ENCODE measurements at regions not wholly inside any gene's neighbourhood (a gene's known extent, or its start where the extent isn't known, plus 50 kb on each side); places are given as distances from the start of the nearest gene placed in this dataset.

- Histone ChIP-seq H3K36me3 (ENCODE audit: control insufficient read depth in 2 of 2, insufficient read depth in 2 of 2, low read length in 1 of 2) (no peaks in the 10 kb centered on the region), H3K27me3 (ENCODE audit: control insufficient read depth in 1 of 2, insufficient read depth in 2 of 2, low read length in 2 of 2) (no peaks in the 10 kb centered on the region), H3K4me3 (ENCODE audit: low read depth in 1 of 2, low read length in 2 of 2) (no peak overlapping the region), H3K9me3 (ENCODE audit: control insufficient read depth in 2 of 2, insufficient read depth in 1 of 2, low read depth in 1 of 2, low read length in 1 of 2) (no peaks in the 10 kb centered on the region), H3K27ac (ENCODE audit: low read depth in 2 of 2, low read length in 1 of 2) (no peak overlapping the region), H3K4me1 (ENCODE audit: control insufficient read depth in 2 of 2, insufficient read depth in 2 of 2, low read length in 1 of 2) (no peaks in the 10 kb centered on the region)
- WGBS, 2 donors = 68 to 82% methylated on average over 7 of the region's 7 CpGs
These were observed 631.7 kb upstream of the CCDC54 start for GRCh38 chr3:106745344-106746168.

DNA sequence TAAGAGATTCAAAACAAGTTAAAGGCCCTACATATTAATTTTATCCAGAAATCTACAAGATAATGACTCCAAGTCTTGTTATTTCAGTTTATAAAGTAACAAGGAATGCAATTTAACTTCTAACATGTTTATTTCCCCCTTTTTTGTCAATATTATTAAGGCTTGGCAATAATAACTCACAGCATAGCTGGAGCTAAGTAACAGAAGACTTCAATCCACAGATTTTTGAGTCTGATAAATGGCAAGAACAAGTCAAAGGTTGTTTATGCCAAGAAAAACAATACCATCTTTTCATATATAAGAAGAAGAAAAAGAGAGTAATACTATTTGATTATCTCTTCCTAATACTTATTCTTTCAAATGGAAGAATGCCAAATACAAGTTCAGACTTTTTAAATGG lies 631.0 kb upstream of the CCDC54 start:
- H3K4me1 ChIP-seq (ENCODE audit: control insufficient read depth in 2 of 2, insufficient read depth in 2 of 2, low read length in 1 of 2) = no peaks in the 10 kb centered on the region
- H3K27ac ChIP-seq (ENCODE audit: low read depth in 2 of 2, low read length in 1 of 2) = no peak overlapping the region
- H3K36me3 ChIP-seq (ENCODE audit: control insufficient read depth in 2 of 2, insufficient read depth in 2 of 2, low read length in 1 of 2) = no peaks in the 10 kb centered on the region
- H3K4me3 ChIP-seq (ENCODE audit: low read depth in 1 of 2, low read length in 2 of 2) = no peak overlapping the region
- no peaks in the 10 kb centered on the region for H3K9me3 ChIP-seq (ENCODE audit: control insufficient read depth in 2 of 2, insufficient read depth in 1 of 2, low read depth in 1 of 2, low read length in 1 of 2)
- no peaks in the 10 kb centered on the region for H3K27me3 ChIP-seq (ENCODE audit: control insufficient read depth in 1 of 2, insufficient read depth in 2 of 2, low read length in 2 of 2)

DNA sequence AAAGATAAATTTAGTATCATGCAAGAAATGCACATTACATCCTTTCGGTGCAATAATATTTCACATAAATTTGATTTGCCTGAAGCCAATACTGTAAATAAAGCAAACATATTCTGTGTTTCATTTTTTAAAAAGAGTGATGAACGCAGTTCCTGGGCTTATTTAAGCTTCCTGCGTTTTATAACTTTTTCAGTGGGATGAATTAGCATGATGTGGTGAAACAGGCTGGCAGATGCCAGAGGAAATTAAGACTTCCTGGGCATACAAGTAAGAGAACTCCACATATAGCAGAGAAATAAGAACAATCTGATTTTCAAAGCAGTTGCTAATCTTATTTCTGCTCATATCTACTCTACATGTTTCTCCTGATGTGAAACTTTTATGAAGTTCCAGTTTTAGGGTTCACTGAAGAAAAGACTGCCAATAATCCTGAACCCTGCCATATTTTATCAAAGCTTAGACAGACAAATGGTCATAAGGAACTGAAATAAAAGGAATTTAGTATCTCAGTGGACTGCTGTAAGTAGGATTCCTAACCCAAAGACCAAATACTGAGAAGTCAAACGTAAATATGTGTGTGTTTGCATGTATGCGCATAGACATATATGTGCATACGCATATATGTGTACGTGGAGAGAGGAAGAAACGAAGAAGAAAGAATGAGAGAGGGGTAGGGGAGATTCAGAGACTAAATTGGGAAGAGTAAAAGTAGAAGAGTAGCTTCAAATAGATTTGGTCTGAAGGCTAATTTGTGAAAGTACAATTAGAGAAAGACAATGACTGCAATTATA lies 628.6 kb upstream of the CCDC54 start:
- Histone ChIP-seq H3K4me3 (ENCODE audit: low read depth in 1 of 2, low read length in 2 of 2) (no peak overlapping the region), H3K27ac (ENCODE audit: low read depth in 2 of 2, low read length in 1 of 2) (no peak overlapping the region), H3K4me1 (ENCODE audit: control insufficient read depth in 2 of 2, insufficient read depth in 2 of 2, low read length in 1 of 2) (no peaks in the 10 kb centered on the region), H3K9me3 (ENCODE audit: control insufficient read depth in 2 of 2, insufficient read depth in 1 of 2, low read depth in 1 of 2, low read length in 1 of 2) (no peaks in the 10 kb centered on the region), H3K27me3 (ENCODE audit: control insufficient read depth in 1 of 2, insufficient read depth in 2 of 2, low read length in 2 of 2) (no peaks in the 10 kb centered on the region), H3K36me3 (ENCODE audit: control insufficient read depth in 2 of 2, insufficient read depth in 2 of 2, low read length in 1 of 2) (no peaks in the 10 kb centered on the region)
- 74 to 77% methylated on average over 8 of the region's 8 CpGs for WGBS, 2 donors

DNA sequence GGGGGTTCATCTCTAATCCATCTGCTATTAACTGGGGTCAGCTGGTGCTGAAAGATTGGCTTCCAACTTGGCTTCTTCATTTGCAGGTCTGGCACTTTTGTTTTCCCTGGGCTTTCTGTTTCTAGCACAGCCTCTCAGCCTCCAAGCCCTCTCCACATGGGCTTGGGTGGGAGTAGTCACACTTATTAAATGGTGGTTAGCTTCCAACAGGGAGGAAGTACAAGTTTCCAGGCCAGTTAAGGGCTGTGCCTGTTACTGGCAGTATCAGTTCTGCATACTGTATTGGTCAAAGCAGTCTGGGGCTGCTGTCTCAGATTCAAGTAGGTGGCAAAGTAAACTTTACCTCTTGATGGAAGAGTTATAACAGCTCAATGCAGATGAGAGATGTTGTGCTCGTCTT lies 627.1 kb upstream of the CCDC54 start:
- 68 to 85% methylated on average over 1 of the region's 1 CpG for WGBS, 2 donors
- Histone ChIP-seq H3K36me3 (ENCODE audit: control insufficient read depth in 2 of 2, insufficient read depth in 2 of 2, low read length in 1 of 2) (no peaks in the 10 kb centered on the region), H3K27me3 (ENCODE audit: control insufficient read depth in 1 of 2, insufficient read depth in 2 of 2, low read length in 2 of 2) (no peaks in the 10 kb centered on the region), H3K4me3 (ENCODE audit: low read depth in 1 of 2, low read length in 2 of 2) (no peak overlapping the region), H3K4me1 (ENCODE audit: control insufficient read depth in 2 of 2, insufficient read depth in 2 of 2, low read length in 1 of 2) (no peaks in the 10 kb centered on the region), H3K27ac (ENCODE audit: low read depth in 2 of 2, low read length in 1 of 2) (no peak overlapping the region), H3K9me3 (ENCODE audit: control insufficient read depth in 2 of 2, insufficient read depth in 1 of 2, low read depth in 1 of 2, low read length in 1 of 2) (no peaks in the 10 kb centered on the region)

DNA sequence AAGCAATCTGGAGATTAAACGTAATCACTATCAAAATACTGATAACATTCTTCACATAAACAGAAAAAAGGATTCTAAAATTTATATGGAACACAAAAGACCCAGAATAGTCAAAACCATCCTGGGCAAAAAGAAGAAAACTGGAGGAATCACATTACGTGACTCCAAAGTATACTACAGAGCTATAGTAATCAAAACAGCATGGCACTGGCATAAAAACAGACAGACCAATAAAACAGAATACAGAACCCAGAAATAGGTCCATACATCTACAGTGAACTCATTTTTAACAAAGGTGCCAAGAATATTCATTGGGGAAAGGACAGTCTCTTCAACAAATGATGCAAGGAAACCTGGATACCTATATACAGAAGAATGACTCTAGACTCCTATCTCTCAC lies 621.9 kb upstream of the CCDC54 start:
- Histone ChIP-seq H3K9me3 (ENCODE audit: control insufficient read depth in 2 of 2, insufficient read depth in 1 of 2, low read depth in 1 of 2, low read length in 1 of 2) (no peaks in the 10 kb centered on the region), H3K27me3 (ENCODE audit: control insufficient read depth in 1 of 2, insufficient read depth in 2 of 2, low read length in 2 of 2) (no peaks in the 10 kb centered on the region), H3K36me3 (ENCODE audit: control insufficient read depth in 2 of 2, insufficient read depth in 2 of 2, low read length in 1 of 2) (no peaks in the 10 kb centered on the region), H3K27ac (ENCODE audit: low read depth in 2 of 2, low read length in 1 of 2) (no peak overlapping the region), H3K4me3 (ENCODE audit: low read depth in 1 of 2, low read length in 2 of 2) (no peak overlapping the region), H3K4me1 (ENCODE audit: control insufficient read depth in 2 of 2, insufficient read depth in 2 of 2, low read length in 1 of 2) (no peaks in the 10 kb centered on the region)
- WGBS, 2 donors = 81 to 90% methylated on average over 2 of the region's 2 CpGs

GRCh38 chr3:106756901-106757300 lies 620.3 kb upstream of the CCDC54 start:
- Histone ChIP-seq H3K4me1 (ENCODE audit: control insufficient read depth in 2 of 2, insufficient read depth in 2 of 2, low read length in 1 of 2) (no peaks in the 10 kb centered on the region), H3K4me3 (ENCODE audit: low read depth in 1 of 2, low read length in 2 of 2) (no peak overlapping the region), H3K36me3 (ENCODE audit: control insufficient read depth in 2 of 2, insufficient read depth in 2 of 2, low read length in 1 of 2) (no peaks in the 10 kb centered on the region), H3K27me3 (ENCODE audit: control insufficient read depth in 1 of 2, insufficient read depth in 2 of 2, low read length in 2 of 2) (no peaks in the 10 kb centered on the region), H3K9me3 (ENCODE audit: control insufficient read depth in 2 of 2, insufficient read depth in 1 of 2, low read depth in 1 of 2, low read length in 1 of 2) (no peaks in the 10 kb centered on the region), H3K27ac (ENCODE audit: low read depth in 2 of 2, low read length in 1 of 2) (no peak overlapping the region)
- 79 to 91% methylated on average over 3 of the region's 3 CpGs for WGBS, 2 donors

DNA sequence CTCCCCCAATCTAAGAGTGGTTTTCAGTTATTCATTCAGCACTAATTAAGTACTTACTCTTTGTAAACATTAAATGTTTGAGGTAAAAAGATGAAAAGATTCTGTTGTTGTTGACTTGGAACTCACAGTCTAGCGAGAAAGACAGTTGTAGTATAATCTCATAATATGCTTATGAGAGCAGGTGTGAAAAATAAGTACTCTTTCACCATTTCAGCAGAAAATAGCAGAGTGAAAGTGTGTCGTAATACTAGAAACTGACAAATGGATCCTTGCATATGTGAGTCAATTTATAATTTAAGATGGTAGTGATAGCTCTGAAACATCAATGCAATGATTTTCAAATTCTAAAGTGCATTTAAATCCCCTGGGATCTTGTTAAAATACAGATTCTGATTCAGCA lies 618.8 kb upstream of the CCDC54 start:
- H3K36me3 ChIP-seq (ENCODE audit: control insufficient read depth in 2 of 2, insufficient read depth in 2 of 2, low read length in 1 of 2) = no peaks in the 10 kb centered on the region
- H3K27me3 ChIP-seq (ENCODE audit: control insufficient read depth in 1 of 2, insufficient read depth in 2 of 2, low read length in 2 of 2) = no peaks in the 10 kb centered on the region
- H3K27ac ChIP-seq (ENCODE audit: low read depth in 2 of 2, low read length in 1 of 2) = no peak overlapping the region
- no peak overlapping the region for H3K4me3 ChIP-seq (ENCODE audit: low read depth in 1 of 2, low read length in 2 of 2)
- 74 to 90% methylated on average over 2 of the region's 2 CpGs for WGBS, 2 donors
- H3K4me1 ChIP-seq (ENCODE audit: control insufficient read depth in 2 of 2, insufficient read depth in 2 of 2, low read length in 1 of 2) = no peaks in the 10 kb centered on the region
- H3K9me3 ChIP-seq (ENCODE audit: control insufficient read depth in 2 of 2, insufficient read depth in 1 of 2, low read depth in 1 of 2, low read length in 1 of 2) = no peaks in the 10 kb centered on the region

DNA sequence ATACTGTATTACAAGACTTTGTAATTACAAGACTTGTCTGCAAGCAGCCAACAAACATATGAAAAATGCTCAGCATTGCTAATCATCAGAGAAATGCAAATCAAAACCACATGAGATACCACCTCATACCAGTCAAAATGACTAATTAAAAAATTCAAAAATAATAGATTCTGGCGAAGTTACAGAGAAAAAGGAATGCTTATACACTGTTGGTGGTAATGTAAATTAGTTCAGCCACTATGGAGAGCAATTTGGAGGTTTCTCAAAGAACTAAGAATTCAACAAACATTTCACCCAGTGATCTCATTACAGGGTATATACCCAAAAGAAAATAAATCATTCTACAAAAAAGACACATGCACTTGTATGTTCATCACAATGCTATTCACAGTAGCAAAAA lies 617.5 kb upstream of the CCDC54 start:
- WGBS, 2 donors = 49 to 75% methylated on average over 1 of the region's 1 CpG
- Histone ChIP-seq H3K27ac (ENCODE audit: low read depth in 2 of 2, low read length in 1 of 2) (no peak overlapping the region), H3K4me1 (ENCODE audit: control insufficient read depth in 2 of 2, insufficient read depth in 2 of 2, low read length in 1 of 2) (no peaks in the 10 kb centered on the region), H3K9me3 (ENCODE audit: control insufficient read depth in 2 of 2, insufficient read depth in 1 of 2, low read depth in 1 of 2, low read length in 1 of 2) (no peaks in the 10 kb centered on the region), H3K27me3 (ENCODE audit: control insufficient read depth in 1 of 2, insufficient read depth in 2 of 2, low read length in 2 of 2) (no peaks in the 10 kb centered on the region), H3K36me3 (ENCODE audit: control insufficient read depth in 2 of 2, insufficient read depth in 2 of 2, low read length in 1 of 2) (no peaks in the 10 kb centered on the region), H3K4me3 (ENCODE audit: low read depth in 1 of 2, low read length in 2 of 2) (no peak overlapping the region)

DNA sequence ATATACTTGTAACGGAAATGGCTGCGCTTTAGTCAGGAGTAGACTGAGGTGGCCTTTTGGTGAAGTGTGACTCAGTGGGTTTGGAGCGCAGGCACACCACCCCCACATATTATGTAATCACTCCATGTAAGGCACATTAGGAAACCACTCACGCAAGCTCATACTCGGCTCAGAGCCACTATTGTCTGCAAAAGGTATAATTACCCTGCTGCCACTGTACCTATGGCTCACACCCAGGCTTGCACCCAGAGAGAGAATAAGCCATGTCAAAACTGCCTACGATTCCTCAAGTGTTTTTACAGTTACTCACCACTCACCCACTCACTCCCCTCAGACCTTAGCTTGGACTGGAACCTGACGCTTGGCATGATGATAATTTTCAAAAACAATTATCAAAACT lies 611.9 kb upstream of the CCDC54 start:
- H3K4me3 ChIP-seq (ENCODE audit: low read depth in 1 of 2, low read length in 2 of 2) = no peak overlapping the region
- no peak overlapping the region for H3K27ac ChIP-seq (ENCODE audit: low read depth in 2 of 2, low read length in 1 of 2)
- H3K36me3 ChIP-seq (ENCODE audit: control insufficient read depth in 2 of 2, insufficient read depth in 2 of 2, low read length in 1 of 2) = no peaks in the 10 kb centered on the region
- no peaks in the 10 kb centered on the region for H3K4me1 ChIP-seq (ENCODE audit: control insufficient read depth in 2 of 2, insufficient read depth in 2 of 2, low read length in 1 of 2)
- no peaks in the 10 kb centered on the region for H3K27me3 ChIP-seq (ENCODE audit: control insufficient read depth in 1 of 2, insufficient read depth in 2 of 2, low read length in 2 of 2)
- no peaks in the 10 kb centered on the region for H3K9me3 ChIP-seq (ENCODE audit: control insufficient read depth in 2 of 2, insufficient read depth in 1 of 2, low read depth in 1 of 2, low read length in 1 of 2)
- 76 to 79% methylated on average over 7 of the region's 7 CpGs for WGBS, 2 donors
